GM23338 (cell line): ENCODE measurements at regions not wholly inside any gene's neighbourhood (a gene's known extent, or its start where the extent isn't known, plus 50 kb on each side); places are given as distances from the start of the nearest gene placed in this dataset.

ENCODE experiments used
- ATAC-seq: fragments of 200-7000 bp; cut with Tn5 transposase; 3 replicates; pipeline ENCODE4 v1.9.1; 2020
- DNase-seq: peaks from one replicate; pipeline ENCODE4 v3.0.0-alpha.2; 2015; ENCODE audit warnings: low spot score
- H2AFZ ChIP-seq: fragments of 200-600 bp; sonication (generic); 2 replicates; pipeline ENCODE4 v1.8.0; 2016; ENCODE audit warnings: antibody characterized with exemption, mild to moderate bottlenecking, moderate library complexity
- H3F3A ChIP-seq: fragments of 200-600 bp; sonication (generic); replicated peaks from 2 replicates; pipeline ENCODE4 v1.8.0; 2017; ENCODE audit warnings: antibody characterized with exemption, mixed run types, low read depth
- H3K27ac ChIP-seq: fragments of 200-600 bp; sonication (generic); 2 replicates; pipeline ENCODE4 v1.6.1; 2016; ENCODE audit warnings: low read depth
- H3K27me3 ChIP-seq: fragments of 200-600 bp; sonication (generic); 2 replicates; pipeline ENCODE4 v1.8.0; 2016; ENCODE audit warnings: mild to moderate bottlenecking, mixed run types, moderate library complexity; ENCODE audit not compliant: insufficient read depth
- H3K36me3 ChIP-seq: fragments of 200-600 bp; sonication (generic); 2 replicates; pipeline ENCODE4 v1.8.0; 2016; ENCODE audit warnings: mild to moderate bottlenecking; ENCODE audit not compliant: insufficient read depth
- H3K4me1 ChIP-seq: fragments of 200-600 bp; sonication (generic); 2 replicates; pipeline ENCODE4 v1.8.0; 2016; ENCODE audit warnings: mild to moderate bottlenecking, moderate library complexity; ENCODE audit not compliant: insufficient read depth
- H3K4me2 ChIP-seq: fragments of 200-600 bp; sonication (generic); 2 replicates; pipeline ENCODE4 v1.7.1; 2017; ENCODE audit warnings: mixed run types
- H3K4me3 ChIP-seq: fragments of 200-600 bp; sonication (generic); 2 replicates; pipeline ENCODE4 v1.6.1; 2016; ENCODE audit warnings: mixed run types
- H3K79me2 ChIP-seq: fragments of 200-600 bp; sonication (generic); replicated peaks from 2 replicates; pipeline ENCODE4 v1.8.0; 2017; ENCODE audit warnings: mild to moderate bottlenecking; ENCODE audit not compliant: insufficient read depth
- H3K9me2 ChIP-seq: fragments of 200-600 bp; sonication (generic); 2 replicates; pipeline ENCODE4 v1.8.0; 2017; ENCODE audit not compliant: insufficient read depth
- H4K20me1 ChIP-seq: fragments of 200-600 bp; sonication (generic); replicated peaks from 2 replicates; pipeline ENCODE4 v1.8.0; 2017; ENCODE audit warnings: mild to moderate bottlenecking; ENCODE audit not compliant: insufficient read depth
- H3K27ac Mint-ChIP-seq: 2 replicates; pipeline ENCODE4 v1.8.0; 2020; ENCODE audit warnings: inconsistent platforms, mild to moderate bottlenecking, moderate library complexity, mixed read lengths
- H3K27me3 Mint-ChIP-seq: 3 replicates; pipeline ENCODE4 v1.8.0; 2022; ENCODE audit warnings: low read depth, mild to moderate bottlenecking, moderate library complexity, mixed read lengths, inconsistent platforms; ENCODE audit not compliant: insufficient read depth, poor library complexity
- H3K36me3 Mint-ChIP-seq: 3 replicates; pipeline ENCODE4 v1.8.0; 2021; ENCODE audit warnings: low read depth, mild to moderate bottlenecking, inconsistent platforms, moderate library complexity, mixed read lengths
- H3K4me1 Mint-ChIP-seq: 3 replicates; pipeline ENCODE4 v1.8.0; 2020; ENCODE audit warnings: mild to moderate bottlenecking, inconsistent platforms, mixed read lengths
- H3K4me3 Mint-ChIP-seq: 3 replicates; pipeline ENCODE4 v1.8.0; 2021; ENCODE audit warnings: moderate library complexity, mild to moderate bottlenecking, inconsistent platforms, mixed read lengths
- H3K9me3 Mint-ChIP-seq: 3 replicates; pipeline ENCODE4 v1.8.0; 2020; ENCODE audit warnings: moderate library complexity, mild to moderate bottlenecking, inconsistent platforms, mixed read lengths
- CREB1 ChIP-seq: fragments of 250-450 bp; sonication (Bioruptor Pico); IDR thresholded peaks from 2 replicates; pipeline ENCODE4 v1.5.0; 2020; ENCODE audit warnings: low read depth, mild to moderate bottlenecking, moderate library complexity
- ETS1 ChIP-seq: IDR thresholded peaks from 2 replicates; pipeline ENCODE4 v1.6.1; 2016; ENCODE audit warnings: antibody characterized with exemption
- EZH2 ChIP-seq: fragments of 200-600 bp; sonication (generic); IDR thresholded peaks from one replicate; pipeline ENCODE4 v1.8.0; 2017; ENCODE audit warnings: antibody characterized with exemption, mild to moderate bottlenecking, low read depth; ENCODE audit not compliant: unreplicated experiment
- EZH2phosphoT487 ChIP-seq: fragments of 200-600 bp; sonication (generic); IDR thresholded peaks from one replicate; pipeline ENCODE4 v1.8.1; 2018; ENCODE audit warnings: antibody characterized with exemption; ENCODE audit not compliant: unreplicated experiment
- JUNB ChIP-seq: IDR thresholded peaks from one replicate; pipeline ENCODE4 v1.6.1; 2016; ENCODE audit warnings: antibody characterized with exemption; ENCODE audit not compliant: unreplicated experiment
- NANOG ChIP-seq: IDR thresholded peaks from 2 replicates; pipeline ENCODE4 v1.6.1; 2016; ENCODE audit warnings: antibody characterized with exemption, borderline replicate concordance
- POLR2AphosphoS5 ChIP-seq: IDR thresholded peaks from 2 replicates; pipeline ENCODE4 v1.6.1; 2016; ENCODE audit warnings: antibody characterized with exemption, low read depth
- STAT1 ChIP-seq: IDR thresholded peaks from one replicate; pipeline ENCODE4 v1.6.1; 2016; ENCODE audit warnings: antibody characterized with exemption; ENCODE audit not compliant: unreplicated experiment
- ZNF114 ChIP-seq: fragments of 250-450 bp; sonication (Bioruptor Pico); IDR thresholded peaks from 2 replicates; pipeline ENCODE4 v1.5.0; 2020; ENCODE audit warnings: mild to moderate bottlenecking, moderate library complexity
- ZNF331 ChIP-seq: fragments of 250-450 bp; sonication (Bioruptor Pico); IDR thresholded peaks from 2 replicates; pipeline ENCODE4 v1.5.0; 2020; ENCODE audit warnings: low read depth, mild to moderate bottlenecking, moderate library complexity
- ZNF462 ChIP-seq: fragments of 250-450 bp; sonication (Bioruptor Pico); IDR thresholded peaks from 2 replicates; pipeline ENCODE4 v1.5.0; 2020; ENCODE audit warnings: mild to moderate bottlenecking, moderate library complexity
- TF ChIP-seq, protein P1 (sequence below): IDR thresholded peaks from one replicate; pipeline ENCODE4 v1.6.1; 2018; ENCODE audit warnings: antibody characterized with exemption; ENCODE audit not compliant: unreplicated experiment
- TF ChIP-seq, protein P2 (sequence below), 2 experiments: fragments of 200-600 bp in 1 of 2; sonication (generic) in 1 of 2; conservative IDR thresholded peaks; 2 replicates each; pipeline versions ENCODE4 v1.5.1 to v1.6.1; 2016 to 2017; ENCODE audit warnings: antibody characterized with exemption in 2 of 2, low read depth in 2 of 2, mild to moderate bottlenecking in 2 of 2, moderate library complexity in 1 of 2

- Mint-ChIP-seq H3K27ac (no peak overlapping the region), H3K4me3 (no peak overlapping the region)
- no peak for ATAC-seq
Measured at GRCh38 chr21:41009398-41010100, 158.4 kb upstream of the BACE2 start.

More at GRCh38 chr21:41009398-41010100, 158.4 kb upstream of the BACE2 start:
- Histone ChIP-seq H3K79me2 (no peaks in the 10 kb centered on the region), H3K4me2 (no peak overlapping the region), H3K4me1 (no peaks in the 10 kb centered on the region), H3K9me2 (no peaks in the 10 kb centered on the region), H3K36me3 (no peaks in the 10 kb centered on the region), H4K20me1 (no peaks in the 10 kb centered on the region), H2AFZ (no peak overlapping the region), H3K4me3 (no peak overlapping the region), H3F3A (no peaks in the 10 kb centered on the region), H3K27ac (no peak overlapping the region), H3K27me3 (no peaks in the 10 kb centered on the region)
- DNase-seq: no peak
- Mint-ChIP-seq H3K9me3 (peaks cover 63% of the 10 kb centered on the region), H3K27me3 (no peaks in the 10 kb centered on the region), H3K4me1 (no peaks in the 10 kb centered on the region; the same call in 2 of the 3 replicates), H3K36me3 (peaks cover 5% of the 10 kb centered on the region; the same call in 2 of the 3 replicates)
- no peak for TF ChIP-seq ZNF462
- no peak for TF ChIP-seq ZNF114 (CRISPR knock-in tag)
- TF ChIP-seq POLR2AphosphoS5: no peak
- TF ChIP-seq STAT1: no peak
- no peak for TF ChIP-seq EZH2phosphoT487
- TF ChIP-seq ZNF331 (CRISPR knock-in tag): no peak
- TF ChIP-seq, protein P1, sequence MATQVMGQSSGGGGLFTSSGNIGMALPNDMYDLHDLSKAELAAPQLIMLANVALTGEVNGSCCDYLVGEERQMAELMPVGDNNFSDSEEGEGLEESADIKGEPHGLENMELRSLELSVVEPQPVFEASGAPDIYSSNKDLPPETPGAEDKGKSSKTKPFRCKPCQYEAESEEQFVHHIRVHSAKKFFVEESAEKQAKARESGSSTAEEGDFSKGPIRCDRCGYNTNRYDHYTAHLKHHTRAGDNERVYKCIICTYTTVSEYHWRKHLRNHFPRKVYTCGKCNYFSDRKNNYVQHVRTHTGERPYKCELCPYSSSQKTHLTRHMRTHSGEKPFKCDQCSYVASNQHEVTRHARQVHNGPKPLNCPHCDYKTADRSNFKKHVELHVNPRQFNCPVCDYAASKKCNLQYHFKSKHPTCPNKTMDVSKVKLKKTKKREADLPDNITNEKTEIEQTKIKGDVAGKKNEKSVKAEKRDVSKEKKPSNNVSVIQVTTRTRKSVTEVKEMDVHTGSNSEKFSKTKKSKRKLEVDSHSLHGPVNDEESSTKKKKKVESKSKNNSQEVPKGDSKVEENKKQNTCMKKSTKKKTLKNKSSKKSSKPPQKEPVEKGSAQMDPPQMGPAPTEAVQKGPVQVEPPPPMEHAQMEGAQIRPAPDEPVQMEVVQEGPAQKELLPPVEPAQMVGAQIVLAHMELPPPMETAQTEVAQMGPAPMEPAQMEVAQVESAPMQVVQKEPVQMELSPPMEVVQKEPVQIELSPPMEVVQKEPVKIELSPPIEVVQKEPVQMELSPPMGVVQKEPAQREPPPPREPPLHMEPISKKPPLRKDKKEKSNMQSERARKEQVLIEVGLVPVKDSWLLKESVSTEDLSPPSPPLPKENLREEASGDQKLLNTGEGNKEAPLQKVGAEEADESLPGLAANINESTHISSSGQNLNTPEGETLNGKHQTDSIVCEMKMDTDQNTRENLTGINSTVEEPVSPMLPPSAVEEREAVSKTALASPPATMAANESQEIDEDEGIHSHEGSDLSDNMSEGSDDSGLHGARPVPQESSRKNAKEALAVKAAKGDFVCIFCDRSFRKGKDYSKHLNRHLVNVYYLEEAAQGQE: no peak
- no peak for TF ChIP-seq NANOG
- no peak for TF ChIP-seq ETS1
- no peak for TF ChIP-seq EZH2
- TF ChIP-seq, protein P2, sequence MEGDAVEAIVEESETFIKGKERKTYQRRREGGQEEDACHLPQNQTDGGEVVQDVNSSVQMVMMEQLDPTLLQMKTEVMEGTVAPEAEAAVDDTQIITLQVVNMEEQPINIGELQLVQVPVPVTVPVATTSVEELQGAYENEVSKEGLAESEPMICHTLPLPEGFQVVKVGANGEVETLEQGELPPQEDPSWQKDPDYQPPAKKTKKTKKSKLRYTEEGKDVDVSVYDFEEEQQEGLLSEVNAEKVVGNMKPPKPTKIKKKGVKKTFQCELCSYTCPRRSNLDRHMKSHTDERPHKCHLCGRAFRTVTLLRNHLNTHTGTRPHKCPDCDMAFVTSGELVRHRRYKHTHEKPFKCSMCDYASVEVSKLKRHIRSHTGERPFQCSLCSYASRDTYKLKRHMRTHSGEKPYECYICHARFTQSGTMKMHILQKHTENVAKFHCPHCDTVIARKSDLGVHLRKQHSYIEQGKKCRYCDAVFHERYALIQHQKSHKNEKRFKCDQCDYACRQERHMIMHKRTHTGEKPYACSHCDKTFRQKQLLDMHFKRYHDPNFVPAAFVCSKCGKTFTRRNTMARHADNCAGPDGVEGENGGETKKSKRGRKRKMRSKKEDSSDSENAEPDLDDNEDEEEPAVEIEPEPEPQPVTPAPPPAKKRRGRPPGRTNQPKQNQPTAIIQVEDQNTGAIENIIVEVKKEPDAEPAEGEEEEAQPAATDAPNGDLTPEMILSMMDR (conservative IDR thresholded peaks at IDR 0.05; ENCODE audit: low read depth in 2 of 2): no peak
- no peak for TF ChIP-seq JUNB
- no peak for TF ChIP-seq CREB1 (CRISPR knock-in tag)
